Astrocyte (in vitro differentiated cells and primary cell): ENCODE measurements at regions not wholly inside any gene's neighbourhood (a gene's known extent, or its start where the extent isn't known, plus 50 kb on each side); places are given as distances from the start of the nearest gene placed in this dataset.

Source experiments
- EZH2 ChIP-seq: IDR thresholded peaks from 2 replicates; pipeline ENCODE4 v1.6.1; 2012; ENCODE audit warnings: mild to moderate bottlenecking, low read length, inconsistent platforms; ENCODE audit not compliant: insufficient read depth
- TF ChIP-seq, protein P1 (sequence below): IDR thresholded peaks from 2 replicates; pipeline ENCODE4 v1.5.1; 2011; ENCODE audit warnings: low read depth, mild to moderate bottlenecking, inconsistent platforms, low read length, moderate library complexity; ENCODE audit not compliant: insufficient read depth

DNA sequence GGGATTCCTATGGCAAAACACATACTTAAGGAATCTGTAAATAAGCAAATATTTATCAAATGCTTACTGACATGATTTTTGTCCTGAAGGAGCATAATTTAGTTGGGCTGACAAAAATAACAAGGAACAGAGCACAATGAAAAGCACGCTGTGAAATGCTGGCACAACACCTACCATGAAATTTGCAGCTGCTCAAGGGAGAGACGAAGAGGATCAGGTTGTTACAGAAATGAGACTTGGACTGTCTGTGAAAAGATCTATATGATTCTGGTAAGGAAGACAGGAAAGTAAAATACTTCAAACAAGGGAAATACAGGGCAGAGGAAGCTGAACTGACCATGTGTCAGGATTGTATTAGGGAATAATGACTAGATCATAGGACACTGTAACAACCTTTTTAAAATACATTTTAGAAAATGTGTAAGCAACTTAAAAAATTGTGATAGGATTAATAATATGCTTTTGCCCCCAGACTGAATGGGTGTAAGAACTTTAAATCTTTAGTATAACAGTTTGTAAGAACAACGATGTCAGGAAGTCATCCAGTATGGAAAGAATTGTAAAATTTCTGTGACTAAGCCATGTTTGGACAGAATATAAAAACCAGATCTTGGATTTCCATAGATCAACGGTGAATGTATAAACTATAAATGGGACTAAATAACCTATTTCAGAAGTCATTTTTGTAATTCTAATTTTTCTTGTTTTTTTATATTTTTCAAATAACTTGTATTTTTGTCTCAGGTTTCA lies 1556.0 kb downstream of the EFNB2 start:
- TF ChIP-seq, protein P1, sequence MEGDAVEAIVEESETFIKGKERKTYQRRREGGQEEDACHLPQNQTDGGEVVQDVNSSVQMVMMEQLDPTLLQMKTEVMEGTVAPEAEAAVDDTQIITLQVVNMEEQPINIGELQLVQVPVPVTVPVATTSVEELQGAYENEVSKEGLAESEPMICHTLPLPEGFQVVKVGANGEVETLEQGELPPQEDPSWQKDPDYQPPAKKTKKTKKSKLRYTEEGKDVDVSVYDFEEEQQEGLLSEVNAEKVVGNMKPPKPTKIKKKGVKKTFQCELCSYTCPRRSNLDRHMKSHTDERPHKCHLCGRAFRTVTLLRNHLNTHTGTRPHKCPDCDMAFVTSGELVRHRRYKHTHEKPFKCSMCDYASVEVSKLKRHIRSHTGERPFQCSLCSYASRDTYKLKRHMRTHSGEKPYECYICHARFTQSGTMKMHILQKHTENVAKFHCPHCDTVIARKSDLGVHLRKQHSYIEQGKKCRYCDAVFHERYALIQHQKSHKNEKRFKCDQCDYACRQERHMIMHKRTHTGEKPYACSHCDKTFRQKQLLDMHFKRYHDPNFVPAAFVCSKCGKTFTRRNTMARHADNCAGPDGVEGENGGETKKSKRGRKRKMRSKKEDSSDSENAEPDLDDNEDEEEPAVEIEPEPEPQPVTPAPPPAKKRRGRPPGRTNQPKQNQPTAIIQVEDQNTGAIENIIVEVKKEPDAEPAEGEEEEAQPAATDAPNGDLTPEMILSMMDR = no peak
- no peak for TF ChIP-seq EZH2
